ENCODE measurements at regions not wholly inside any gene's neighbourhood (a gene's known extent, or its start where the extent isn't known, plus 50 kb on each side); places are given as distances from the start of the nearest gene placed in this dataset.
A peak's percentile ranks its signal among the peaks of the same experiment; 100 is the strongest.

GRCh38 chr3:161818106-161818505 is 321.5 kb downstream of the OTOL1 start:
- no peak for DNase-seq

- peak; percentile 11 for DNase-seq
Measured at GRCh38 chr3:161821591-161821990, 325.0 kb downstream of the OTOL1 start.

- peak; percentile 13 for DNase-seq
Measured at GRCh38 chr3:161822291-161822690, 325.7 kb downstream of the OTOL1 start.

- DNase-seq: no peak
Measured at GRCh38 chr3:161823910-161824309, 327.3 kb downstream of the OTOL1 start.

- no peak for DNase-seq
Measured at GRCh38 chr3:161838021-161838420, 341.4 kb downstream of the OTOL1 start.

- DNase-seq: no peak
Measured at GRCh38 chr3:161848376-161848775, 351.8 kb downstream of the OTOL1 start.

GRCh38 chr3:161851941-161852566 is 355.4 kb downstream of the OTOL1 start:
- DNase-seq: peak; percentile 50

- no peak for DNase-seq
Measured at GRCh38 chr3:161852744-161853143, 356.1 kb downstream of the OTOL1 start.

GRCh38 chr3:161854232-161854771 is 357.7 kb downstream of the OTOL1 start:
- DNase-seq: no peak

GRCh38 chr3:161859057-161859456 is 362.4 kb downstream of the OTOL1 start:
- DNase-seq: no peak

- DNase-seq: no peak
Measured at GRCh38 chr3:161859865-161860450, 363.4 kb downstream of the OTOL1 start.

GRCh38 chr3:161863775-161864174 is 367.2 kb downstream of the OTOL1 start:
- DNase-seq: no peak

GRCh38 chr3:161866176-161866575 is 369.6 kb downstream of the OTOL1 start:
- DNase-seq: no peak

- no peak for DNase-seq
Measured at GRCh38 chr3:161875483-161875882, 378.9 kb downstream of the OTOL1 start.

- no peak for DNase-seq
Measured at GRCh38 chr3:161879470-161879869, 382.9 kb downstream of the OTOL1 start.

- DNase-seq: no peak
Measured at GRCh38 chr3:161884830-161885229, 388.2 kb downstream of the OTOL1 start.

- DNase-seq: peak; percentile 1
Measured at GRCh38 chr3:161890147-161890625, 393.6 kb downstream of the OTOL1 start.

GRCh38 chr3:161893972-161894371 is 397.4 kb downstream of the OTOL1 start:
- DNase-seq: no peak

- DNase-seq: no peak
Measured at GRCh38 chr3:161894657-161895056, 398.0 kb downstream of the OTOL1 start.

GRCh38 chr3:161905520-161906132 is 409.0 kb downstream of the OTOL1 start:
- DNase-seq: no peak

GRCh38 chr3:161913786-161914389 is 417.3 kb downstream of the OTOL1 start:
- peak; percentile 31 for DNase-seq

GRCh38 chr3:161914703-161915417 is 418.3 kb downstream of the OTOL1 start:
- peak; percentile 93 for DNase-seq

- DNase-seq: peak; percentile 71
Measured at GRCh38 chr3:161915418-161915750, 418.8 kb downstream of the OTOL1 start.
